NCI-H146 treated with DMSO at 0.1 percent for 48 hours (cell line): ENCODE measurements at regions not wholly inside any gene's neighbourhood (a gene's known extent, or its start where the extent isn't known, plus 50 kb on each side); places are given as distances from the start of the nearest gene placed in this dataset.

Source experiments
- DNase-seq: peaks from one replicate; lab custom pipeline; 2025; ENCODE audit not compliant: unreplicated experiment; lab: John Stamatoyannopoulos, UW

GRCh38 chr1:240672132-240672811 is 60.3 kb upstream of the GREM2 start:
- DNase-seq, result no peak

- no peak for DNase-seq
These were observed 55.4 kb upstream of the GREM2 start for GRCh38 chr1:240667351-240667750.

GRCh38 chr1:240666568-240667198 is 54.7 kb upstream of the GREM2 start:
- DNase-seq, result no peak

- DNase-seq, result no peak
These were observed 51.4 kb upstream of the GREM2 start for GRCh38 chr1:240663169-240663879.
